ENCODE measurements at regions not wholly inside any gene's neighbourhood (a gene's known extent, or its start where the extent isn't known, plus 50 kb on each side); places are given as distances from the start of the nearest gene placed in this dataset.

DNA sequence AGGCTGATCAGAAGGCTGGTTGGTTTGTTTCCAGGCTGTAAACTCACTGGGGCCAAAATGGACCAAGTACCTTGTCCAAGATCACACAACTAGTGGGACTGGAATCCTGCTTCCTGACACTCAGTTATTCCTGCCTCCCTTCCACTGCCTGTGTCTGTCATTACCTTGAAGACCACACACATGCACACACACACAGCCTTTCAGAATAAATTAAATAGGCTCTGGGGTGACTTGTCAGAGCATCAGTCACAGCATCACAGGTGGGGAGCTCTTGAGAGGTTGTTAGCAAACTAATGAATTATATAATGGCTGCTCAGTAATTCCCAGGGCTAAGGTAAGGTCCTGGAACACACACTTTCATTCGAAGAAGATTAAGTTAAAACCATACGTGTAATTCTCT, 231.8 kb downstream of the UACA start:
- TF ChIP-seq, protein P1, sequence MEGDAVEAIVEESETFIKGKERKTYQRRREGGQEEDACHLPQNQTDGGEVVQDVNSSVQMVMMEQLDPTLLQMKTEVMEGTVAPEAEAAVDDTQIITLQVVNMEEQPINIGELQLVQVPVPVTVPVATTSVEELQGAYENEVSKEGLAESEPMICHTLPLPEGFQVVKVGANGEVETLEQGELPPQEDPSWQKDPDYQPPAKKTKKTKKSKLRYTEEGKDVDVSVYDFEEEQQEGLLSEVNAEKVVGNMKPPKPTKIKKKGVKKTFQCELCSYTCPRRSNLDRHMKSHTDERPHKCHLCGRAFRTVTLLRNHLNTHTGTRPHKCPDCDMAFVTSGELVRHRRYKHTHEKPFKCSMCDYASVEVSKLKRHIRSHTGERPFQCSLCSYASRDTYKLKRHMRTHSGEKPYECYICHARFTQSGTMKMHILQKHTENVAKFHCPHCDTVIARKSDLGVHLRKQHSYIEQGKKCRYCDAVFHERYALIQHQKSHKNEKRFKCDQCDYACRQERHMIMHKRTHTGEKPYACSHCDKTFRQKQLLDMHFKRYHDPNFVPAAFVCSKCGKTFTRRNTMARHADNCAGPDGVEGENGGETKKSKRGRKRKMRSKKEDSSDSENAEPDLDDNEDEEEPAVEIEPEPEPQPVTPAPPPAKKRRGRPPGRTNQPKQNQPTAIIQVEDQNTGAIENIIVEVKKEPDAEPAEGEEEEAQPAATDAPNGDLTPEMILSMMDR (IDR thresholded peaks at IDR 0.05), result no peak

DNA sequence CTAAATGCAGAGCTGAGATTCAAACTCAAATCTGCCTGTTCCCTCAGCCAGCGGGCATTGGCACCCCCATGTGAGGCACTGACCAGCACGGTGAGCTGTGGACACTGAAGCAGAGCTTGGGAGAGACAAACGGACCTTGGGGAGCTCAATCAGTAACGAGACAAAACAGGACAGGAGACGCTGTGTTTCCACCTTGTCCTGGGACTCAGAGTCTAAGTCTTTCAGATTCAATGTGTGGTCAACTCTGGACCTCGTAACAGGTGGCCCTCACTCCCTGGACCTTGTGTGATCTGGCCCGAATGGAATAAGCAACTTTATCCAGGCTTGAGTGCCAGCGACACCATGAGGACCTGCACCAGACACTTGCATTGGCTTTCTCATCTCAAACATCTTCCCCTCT, 232.5 kb downstream of the UACA start:
- TF ChIP-seq, protein P1 (IDR thresholded peaks at IDR 0.05), result no peak

DNA sequence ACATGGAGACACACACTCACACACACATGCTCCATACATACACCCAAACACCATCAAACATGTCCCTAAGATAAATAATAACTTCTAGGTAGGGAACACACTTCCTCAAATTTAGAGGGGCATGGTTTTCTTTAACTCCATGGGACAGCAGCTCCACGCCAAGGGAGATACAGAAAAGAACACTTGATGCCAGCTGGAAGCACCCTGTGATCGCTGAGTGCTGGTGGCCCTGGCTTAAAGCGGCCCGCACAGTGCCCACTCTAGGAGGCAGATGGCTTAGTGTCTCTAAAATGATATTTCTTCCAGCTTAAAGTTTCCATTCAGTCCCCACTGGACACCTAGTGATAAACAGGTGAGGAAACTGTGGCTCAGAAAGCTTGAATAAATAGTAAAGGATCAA, 232.9 kb downstream of the UACA start:
- TF ChIP-seq, protein P1 (IDR thresholded peaks at IDR 0.05), result no peak

DNA sequence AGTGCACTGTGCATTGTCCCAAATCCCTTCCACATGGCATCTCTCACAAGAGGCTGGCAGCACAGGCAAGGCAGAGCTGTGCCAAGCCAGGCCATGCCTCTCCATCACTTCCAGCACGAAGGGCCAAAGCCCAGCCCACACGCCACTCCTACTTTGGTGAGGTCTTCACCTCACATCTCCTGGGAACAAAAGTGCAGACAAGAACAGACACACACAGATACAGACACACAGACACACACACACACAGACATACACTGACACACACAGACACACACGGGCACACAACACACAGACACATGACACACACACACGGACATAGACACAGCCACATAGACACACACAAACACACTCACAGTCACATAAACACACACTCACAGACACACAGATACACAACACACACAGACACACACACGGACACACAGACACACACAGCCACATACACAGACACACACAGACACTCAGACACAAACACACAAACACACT, 233.3 kb downstream of the UACA start:
- TF ChIP-seq, protein P1 (IDR thresholded peaks at IDR 0.05), result no peak

DNA sequence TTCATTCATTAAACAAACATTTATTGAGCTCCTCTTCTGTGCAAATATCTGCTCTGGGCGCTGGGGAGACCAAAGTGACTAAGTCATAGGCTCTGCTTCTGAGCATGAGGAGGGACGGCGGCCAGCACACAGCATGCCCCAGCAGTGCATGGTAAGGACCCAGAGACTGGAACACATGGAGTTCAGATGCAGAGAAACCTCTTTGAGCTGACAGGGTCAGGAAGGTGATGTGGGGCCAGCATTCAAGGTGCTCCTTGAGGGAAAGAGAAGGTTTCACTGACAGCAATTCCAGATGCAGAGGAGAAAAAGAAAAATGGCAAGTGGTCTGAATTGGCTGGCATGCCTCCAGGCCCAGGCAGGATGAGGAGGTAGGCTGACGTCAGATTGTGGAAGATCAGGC, 234.5 kb downstream of the UACA start:
- TF ChIP-seq, protein P1 (IDR thresholded peaks at IDR 0.05), result no peak

DNA sequence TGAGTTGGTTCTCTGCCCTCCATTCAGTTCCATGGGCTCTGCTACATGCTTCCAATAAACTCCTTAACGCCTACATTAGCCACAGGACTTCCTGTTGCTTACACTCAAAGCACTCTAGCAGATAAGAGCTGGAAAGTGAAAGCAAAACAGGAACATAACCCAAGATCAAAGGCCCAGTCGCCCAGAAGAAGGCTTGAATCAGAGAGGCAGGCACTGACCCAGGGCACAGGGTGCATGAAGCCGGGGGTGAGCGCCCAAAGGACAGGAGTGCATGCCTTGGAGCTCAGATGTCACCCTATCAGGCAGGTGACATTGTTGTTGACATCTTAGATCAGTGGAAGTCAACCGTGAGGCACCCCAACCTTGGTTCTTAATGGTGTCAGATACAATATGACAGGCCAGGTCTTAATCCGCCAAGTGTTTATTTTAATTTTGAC, 235.1 kb downstream of the UACA start:
- TF ChIP-seq, protein P1 (IDR thresholded peaks at IDR 0.05), result no peak

DNA sequence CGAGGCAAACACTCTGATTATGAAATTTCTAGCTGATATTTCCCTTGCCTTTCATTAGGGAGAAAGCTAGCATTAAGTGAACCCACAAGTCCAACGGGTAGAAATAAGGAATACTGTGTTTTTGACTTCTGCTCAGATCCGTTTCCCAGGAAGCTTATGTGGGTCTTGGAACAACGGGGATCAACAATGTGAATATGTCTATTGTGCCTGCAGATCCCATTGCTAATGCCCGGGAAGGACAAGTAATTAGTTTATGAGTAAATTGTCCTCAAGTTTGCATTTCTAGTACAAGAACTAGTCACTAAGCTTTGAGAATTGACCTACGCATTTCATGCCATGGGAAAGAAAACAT, 236.4 kb downstream of the UACA start:
- TF ChIP-seq, protein P1 (IDR thresholded peaks at IDR 0.05), result no peak

Measured in LNCAP (cell line).